HepG2 (cell line): ENCODE measurements at regions not wholly inside any gene's neighbourhood (a gene's known extent, or its start where the extent isn't known, plus 50 kb on each side); places are given as distances from the start of the nearest gene placed in this dataset.

Source experiments
- AHDC1 ChIP-seq: sonication (generic); formaldehyde crosslinking; IDR thresholded peaks from 2 replicates; pipeline ENCODE4 v1.5.1; 2020; ENCODE audit warnings: mild to moderate bottlenecking, missing genetic modification reagents, borderline replicate concordance
- HIVEP1 ChIP-seq: sonication (generic); formaldehyde crosslinking; IDR thresholded peaks from 2 replicates; pipeline ENCODE4 v1.4.0; 2020; ENCODE audit warnings: mild to moderate bottlenecking, missing genetic modification reagents
- HNF1A ChIP-seq, 2 experiments: sonication (generic) in 1 of 2; formaldehyde crosslinking in 1 of 2; IDR thresholded peaks; 2 replicates each; pipeline versions ENCODE4 v1.4.0 to v1.6.1; 2016 to 2020; ENCODE audit warnings: borderline replicate concordance in 1 of 2, low read depth in 1 of 2, mild to moderate bottlenecking in 1 of 2, missing genetic modification reagents in 1 of 2
- IKZF5 ChIP-seq: IDR thresholded peaks from 2 replicates; pipeline ENCODE4 v1.6.1; 2018; ENCODE audit warnings: missing genetic modification reagents, mild to moderate bottlenecking, missing compliant biosample characterization
- RARA ChIP-seq: IDR thresholded peaks from 2 replicates; pipeline ENCODE4 v1.6.1; 2016; ENCODE audit warnings: missing genetic modification reagents, missing compliant biosample characterization
- SAP130 ChIP-seq: IDR thresholded peaks from 2 replicates; pipeline ENCODE4 v1.6.1; 2016; ENCODE audit warnings: low read depth
- ZFP90 ChIP-seq: sonication (generic); formaldehyde crosslinking; IDR thresholded peaks from 2 replicates; pipeline ENCODE4 v1.8.0; 2022; ENCODE audit warnings: missing genetic modification reagents, mild to moderate bottlenecking, inconsistent platforms, borderline replicate concordance
- ZMYM3 ChIP-seq: sonication (generic); formaldehyde crosslinking; IDR thresholded peaks from 2 replicates; pipeline ENCODE4 v1.5.1; 2020; ENCODE audit warnings: mild to moderate bottlenecking, missing genetic modification reagents
- ZNF570 ChIP-seq: sonication (generic); formaldehyde crosslinking; IDR thresholded peaks from 2 replicates; pipeline ENCODE4 v1.4.0; 2020; ENCODE audit warnings: mild to moderate bottlenecking, missing genetic modification reagents, borderline replicate concordance
- ZNF607 ChIP-seq: sonication (generic); formaldehyde crosslinking; IDR thresholded peaks from 2 replicates; pipeline ENCODE4 v1.5.1; 2020; ENCODE audit warnings: missing genetic modification reagents, mild to moderate bottlenecking, borderline replicate concordance
- TF ChIP-seq, protein P1 (sequence below): sonication (generic); formaldehyde crosslinking; IDR thresholded peaks from 2 replicates; pipeline ENCODE4 v1.5.1; 2020; ENCODE audit warnings: mild to moderate bottlenecking, moderate library complexity, missing genetic modification reagents

GRCh38 chr11:71152312-71153004, 99.9 kb downstream of the SHANK2 start (continued):
- TF ChIP-seq AHDC1 (peak; percentile 68; the same call in 1 of the 2 replicates), ZNF607 (0 out of 2 replicates have a peak, but pooled peaks have one; percentile 12), IKZF5 (peak; percentile 55; the same call in 1 of the 2 replicates), HNF1A (IDR thresholded peaks at IDR 0.05; ENCODE audit: low read depth) (peak; percentile 49), HNF1A (CRISPR knock-in tag; IDR thresholded peaks at IDR 0.05; ENCODE audit: borderline replicate concordance) (peak; percentile 53; the same call in 1 of the 2 replicates), ZNF570 (0 out of 2 replicates have a peak, but pooled peaks have one; percentile 29), RARA (CRISPR knock-in tag) (0 out of 2 replicates have a peak, but pooled peaks have one; percentile 17), ZFP90 (CRISPR knock-in tag) (0 out of 2 replicates have a peak, but pooled peaks have one; percentile 33), SAP130 (CRISPR knock-in tag) (peak; percentile 8; the same call in 1 of the 2 replicates), ZMYM3 (CRISPR knock-in tag) (peak; percentile 44; the same call in 1 of the 2 replicates), HIVEP1 (CRISPR knock-in tag) (peak; percentile 25; the same call in 1 of the 2 replicates)
- TF ChIP-seq, protein P1, sequence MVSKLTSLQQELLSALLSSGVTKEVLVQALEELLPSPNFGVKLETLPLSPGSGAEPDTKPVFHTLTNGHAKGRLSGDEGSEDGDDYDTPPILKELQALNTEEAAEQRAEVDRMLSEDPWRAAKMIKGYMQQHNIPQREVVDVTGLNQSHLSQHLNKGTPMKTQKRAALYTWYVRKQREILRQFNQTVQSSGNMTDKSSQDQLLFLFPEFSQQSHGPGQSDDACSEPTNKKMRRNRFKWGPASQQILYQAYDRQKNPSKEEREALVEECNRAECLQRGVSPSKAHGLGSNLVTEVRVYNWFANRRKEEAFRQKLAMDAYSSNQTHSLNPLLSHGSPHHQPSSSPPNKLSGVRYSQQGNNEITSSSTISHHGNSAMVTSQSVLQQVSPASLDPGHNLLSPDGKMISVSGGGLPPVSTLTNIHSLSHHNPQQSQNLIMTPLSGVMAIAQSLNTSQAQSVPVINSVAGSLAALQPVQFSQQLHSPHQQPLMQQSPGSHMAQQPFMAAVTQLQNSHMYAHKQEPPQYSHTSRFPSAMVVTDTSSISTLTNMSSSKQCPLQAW (CRISPR knock-in tag): 0 out of 2 replicates have a peak, but pooled peaks have one; percentile 34
